ENCODE measurements at regions not wholly inside any gene's neighbourhood (a gene's known extent, or its start where the extent isn't known, plus 50 kb on each side); places are given as distances from the start of the nearest gene placed in this dataset.

DNA sequence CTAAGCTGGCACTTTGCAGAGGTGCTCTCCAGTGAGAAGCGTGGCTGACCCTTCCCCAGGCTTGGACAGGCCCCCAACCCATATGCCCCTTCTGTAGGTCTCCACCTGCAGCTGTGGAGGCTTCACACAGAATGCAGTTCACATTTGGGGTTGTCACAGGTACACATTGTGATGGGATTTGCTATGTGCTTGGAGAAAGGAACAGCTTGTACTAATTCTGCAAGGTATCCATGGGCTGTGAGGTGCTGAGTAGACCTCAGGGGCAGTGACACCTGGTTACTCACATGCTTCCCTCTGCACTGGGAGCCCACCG is 188.9 kb downstream of the CXCL12 start:
- Histone ChIP-seq H3K36me3 (no peaks in the 10 kb centered on the region), H3K4me3 (ENCODE audit: low read depth, low read length) (no peak overlapping the region), H3K27me3 (ENCODE audit: insufficient read depth, low read depth, severe bottlenecking) (no peaks in the 10 kb centered on the region), H3K27ac (no peak overlapping the region), H3K9me3 (ENCODE audit: severe bottlenecking) (no peaks in the 10 kb centered on the region)
- DNase-seq = no peak
- TF ChIP-seq CTCF (IDR thresholded peaks at IDR 0.05; ENCODE audit: low read depth, low read length) = no peak

DNA sequence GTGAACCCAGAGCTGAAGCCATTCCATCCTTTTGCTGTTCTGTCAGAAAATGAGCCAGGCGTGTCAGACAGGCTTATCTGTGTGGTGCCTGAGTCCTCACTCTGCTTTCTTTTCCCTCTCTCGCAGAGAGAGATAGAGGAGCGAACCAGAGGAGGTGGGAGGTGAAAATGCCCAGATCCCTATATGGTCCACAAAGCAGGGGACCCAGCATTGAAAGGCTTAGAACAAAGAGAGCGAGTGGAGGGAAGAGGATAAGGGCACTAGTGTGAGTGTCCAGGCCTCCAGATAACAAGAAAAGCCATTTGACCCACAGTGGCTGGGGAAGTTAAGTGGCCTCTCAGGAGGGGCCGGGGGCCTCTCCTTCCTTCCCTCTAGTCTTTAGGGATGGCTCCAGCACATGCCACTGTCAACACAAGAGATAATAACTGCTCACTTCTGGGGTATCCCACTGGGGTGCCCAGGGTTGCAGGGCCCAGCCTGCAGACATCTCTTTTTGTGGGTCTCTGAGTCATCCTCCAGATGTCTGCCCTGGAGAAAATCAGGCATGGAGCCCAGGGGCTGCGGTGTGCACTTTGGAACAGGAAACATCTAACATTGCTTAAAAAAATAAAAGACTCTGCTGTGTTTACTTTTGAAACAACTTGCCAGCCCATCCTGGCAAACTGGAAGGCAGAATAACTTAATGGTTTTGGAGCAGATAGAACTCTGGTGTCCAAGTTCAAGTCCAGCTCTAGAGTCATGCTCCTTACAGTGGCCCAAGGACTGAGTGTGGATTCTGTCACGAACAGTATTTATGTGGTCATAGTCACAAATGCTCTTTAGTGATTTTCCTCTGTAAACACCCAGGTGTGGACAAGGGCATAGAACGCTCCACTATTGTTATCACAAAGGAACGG is 189.5 kb downstream of the CXCL12 start:
- Histone ChIP-seq H3K36me3 (no peaks in the 10 kb centered on the region), H3K9me3 (ENCODE audit: severe bottlenecking) (peaks cover 3% of the 10 kb centered on the region), H3K27me3 (ENCODE audit: insufficient read depth, low read depth, severe bottlenecking) (no peaks in the 10 kb centered on the region), H3K4me3 (ENCODE audit: low read depth, low read length) (no peak overlapping the region), H3K27ac (no peak overlapping the region)
- TF ChIP-seq CTCF (IDR thresholded peaks at IDR 0.05; ENCODE audit: low read depth, low read length) = no peak
- no peak for DNase-seq

GRCh38 chr10:44194435-44194834 is 190.5 kb downstream of the CXCL12 start:
- Histone ChIP-seq H3K9me3 (ENCODE audit: severe bottlenecking) (peaks cover 3% of the 10 kb centered on the region), H3K36me3 (no peaks in the 10 kb centered on the region), H3K27me3 (ENCODE audit: insufficient read depth, low read depth, severe bottlenecking) (no peaks in the 10 kb centered on the region), H3K27ac (no peak overlapping the region), H3K4me3 (ENCODE audit: low read depth, low read length) (no peak overlapping the region)
- no peak for TF ChIP-seq CTCF (IDR thresholded peaks at IDR 0.05; ENCODE audit: low read depth, low read length)
- DNase-seq = no peak

DNA sequence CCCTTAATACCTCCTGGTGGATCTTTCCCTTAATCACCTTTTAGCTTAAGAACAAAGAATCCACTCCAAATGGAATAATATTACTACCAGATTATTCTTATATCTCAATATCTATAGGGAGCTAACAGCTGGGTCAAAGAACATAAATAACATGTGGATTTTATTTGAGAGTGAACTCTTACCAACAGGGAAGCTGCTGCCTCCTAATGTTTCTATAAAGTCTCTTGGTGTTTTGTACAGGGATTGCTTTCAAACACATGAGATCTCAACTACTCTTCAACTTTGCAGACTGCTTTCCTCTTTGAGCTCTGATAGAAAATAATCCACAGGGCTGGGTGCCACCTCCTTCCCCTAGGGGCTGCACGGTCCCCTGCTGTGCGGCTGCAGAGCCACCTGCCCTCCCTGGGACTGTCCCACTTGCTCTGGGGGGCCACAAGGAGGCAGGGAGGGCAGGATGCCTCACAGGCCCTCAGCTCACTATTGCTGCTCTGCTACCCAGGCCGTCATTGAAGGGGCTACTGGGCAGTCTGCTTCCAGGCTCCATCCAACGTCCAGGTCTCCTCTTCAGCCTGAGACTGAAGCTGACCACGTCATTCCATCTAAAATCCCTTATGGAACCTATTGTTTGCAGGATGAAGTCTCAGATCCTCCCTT is 191.2 kb downstream of the CXCL12 start:
- Histone ChIP-seq H3K9me3 (ENCODE audit: severe bottlenecking) (peaks cover 3% of the 10 kb centered on the region), H3K27me3 (ENCODE audit: insufficient read depth, low read depth, severe bottlenecking) (no peaks in the 10 kb centered on the region), H3K4me3 (ENCODE audit: low read depth, low read length) (no peak overlapping the region), H3K27ac (no peak overlapping the region), H3K36me3 (no peaks in the 10 kb centered on the region)
- TF ChIP-seq CTCF (IDR thresholded peaks at IDR 0.05; ENCODE audit: low read depth, low read length) = no peak
- DNase-seq = no peak

DNA sequence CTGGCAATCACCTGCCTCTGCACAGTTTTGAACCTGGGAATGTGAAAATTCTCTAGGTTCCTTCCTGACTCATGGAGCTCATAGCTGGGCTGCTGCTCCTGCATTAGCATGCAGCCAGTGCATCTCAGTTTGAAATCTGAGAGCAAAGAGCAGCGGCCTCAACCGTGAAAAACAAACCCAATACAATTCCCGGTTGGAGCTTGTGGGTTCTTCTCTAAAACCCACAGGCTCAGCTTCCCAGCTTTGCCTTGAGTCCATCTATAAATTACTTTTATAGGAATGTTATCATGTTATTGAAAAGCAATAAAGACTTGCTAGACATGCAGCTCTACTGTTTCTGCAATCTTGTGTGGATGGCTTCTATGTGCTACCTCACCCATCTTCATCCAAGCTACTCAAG is 191.7 kb downstream of the CXCL12 start:
- no peaks in the 10 kb centered on the region for H3K27me3 ChIP-seq (ENCODE audit: insufficient read depth, low read depth, severe bottlenecking)
- DNase-seq = no peak
- H3K9me3 ChIP-seq (ENCODE audit: severe bottlenecking) = peaks cover 3% of the 10 kb centered on the region
- TF ChIP-seq CTCF (IDR thresholded peaks at IDR 0.05; ENCODE audit: low read depth, low read length) = no peak
- no peak overlapping the region for H3K4me3 ChIP-seq (ENCODE audit: low read depth, low read length)
- H3K27ac ChIP-seq = no peak overlapping the region
- no peaks in the 10 kb centered on the region for H3K36me3 ChIP-seq

Data from WERI-Rb-1 (cell line).